Heart right ventricle (tissue), 16 donors: ENCODE measurements at regions not wholly inside any gene's neighbourhood (a gene's known extent, or its start where the extent isn't known, plus 50 kb on each side); places are given as distances from the start of the nearest gene placed in this dataset.

Experiments
- ATAC-seq, 8 donors: fragments of 200-7000 bp; cut with Tn5 transposase; one replicate each; pipeline ENCODE4 v1.9.1; 2020; ENCODE audit warnings: mild to moderate bottlenecking in 8 of 8, moderate library complexity in 8 of 8, moderate number of reproducible peaks in 1 of 8
- DNase-seq, 2 donors: peaks; one replicate each; pipeline ENCODE4 v3.0.0-alpha.2; 2020
- H3K27ac ChIP-seq, 10 donors: fragments of 200-600 bp; sonication (generic) in 2 of 10; one replicate each; pipeline versions ENCODE4 v1.5.0 to v1.8.0; 2020 to 2022; ENCODE audit warnings: mild to moderate bottlenecking in 3 of 10
- H3K27me3 ChIP-seq, 7 donors: fragments of 200-600 bp; one replicate each; pipeline ENCODE4 v1.8.0; 2021 to 2022; ENCODE audit warnings: mild to moderate bottlenecking in 2 of 7
- H3K36me3 ChIP-seq, 9 donors: fragments of 200-600 bp; sonication (generic) in 1 of 9; one replicate each; pipeline versions ENCODE4 v1.5.0 to v1.8.0; 2020 to 2022; ENCODE audit warnings: mild to moderate bottlenecking in 2 of 9
- H3K4me1 ChIP-seq, 9 donors: fragments of 200-600 bp; sonication (generic) in 1 of 9; one replicate each; pipeline versions ENCODE4 v1.5.0 to v1.8.0; 2020 to 2022; ENCODE audit warnings: mild to moderate bottlenecking in 4 of 9
- H3K4me3 ChIP-seq, 10 donors: fragments of 200-600 bp; sonication (generic) in 2 of 10; one replicate each; pipeline versions ENCODE4 v1.5.0 to v1.8.0; 2020 to 2022; ENCODE audit warnings: mild to moderate bottlenecking in 7 of 10, moderate library complexity in 2 of 10
- H3K9me3 ChIP-seq, 11 donors: fragments of 200-600 bp in 10 of 11; sonication (generic) in 2 of 11; one replicate each; pipeline versions ENCODE4 v1.5.0 to v1.8.0; 2013 to 2022; ENCODE audit warnings: mild to moderate bottlenecking in 2 of 11, control low read depth in 1 of 11, moderate library complexity in 1 of 11
- CTCF ChIP-seq, 9 donors: fragments of 200-600 bp; sonication (generic) in 2 of 9; IDR thresholded peaks; one replicate each; pipeline versions ENCODE4 v1.5.0 to v1.8.0; 2021 to 2022; ENCODE audit warnings: antibody characterized with exemption in 9 of 9, mild to moderate bottlenecking in 5 of 9, moderate library complexity in 1 of 9
- WGBS, 2 donors: extraction: QIAGEN DNeasy Blood & Tissue Kit; methylation state at CpG; one replicate each; pipeline ENCODE4 v1.1.7; 2013; ENCODE audit warnings: inconsistent platforms in 1 of 2; 5-methylcytosine and 5-hydroxymethylcytosine counted together
- intact Hi-C, 10 donors: fragments of 100-400 bp; cut with DNase I; formaldehyde crosslinking; loops; one replicate each; pipeline versions ENCODE4 v1.11.1 to v1.14.2; 2022
- donor health status: Arrhythmogenic right ventricular cardiomyopathy.
- donor health status: ischemic (EF 13 %, LVEDD 7.1; RV severe dilation, severe dysfunction).
- donor health status: healthy with polysubstance abuse.
- donor health status: DM: no; HTN: yes; CAD: no.
- donor health status: DM: no; HTN: no; CAD: no.
- donor health status: ischemic (EF 25% LVEDD 6.9; RV normal size, moderate dysfunction).
- donor health status: ischemic (EF 25% LVEDD 5.7; RV mildly dilated, moderate dysfunction).
- donor health status: healthy.
- donor health status: DM: yes; HTN: yes; CAD: no.
- donor health status: Ischemic cardiomyopathy.
- donor health status: ischemic (EF 35%, LVEDD 5.7; RV mildly dilated, moderate dysfunction).
- donor health status: nonischemic (EF 11% LVEDD 7.7; RV severe dilation, severe dysfunction).
- donor health status: DM: yes; HTN: yes; CAD: no.
- donor health status: PGD.
- donor health status: ischemic (EF 29% LVEDD 5.4; RV normal size, mild dysfunction).
- donor health status: nonischemic (EF 23%, LVEDD 6.1; RV moderate dilation, normal function).

DNA sequence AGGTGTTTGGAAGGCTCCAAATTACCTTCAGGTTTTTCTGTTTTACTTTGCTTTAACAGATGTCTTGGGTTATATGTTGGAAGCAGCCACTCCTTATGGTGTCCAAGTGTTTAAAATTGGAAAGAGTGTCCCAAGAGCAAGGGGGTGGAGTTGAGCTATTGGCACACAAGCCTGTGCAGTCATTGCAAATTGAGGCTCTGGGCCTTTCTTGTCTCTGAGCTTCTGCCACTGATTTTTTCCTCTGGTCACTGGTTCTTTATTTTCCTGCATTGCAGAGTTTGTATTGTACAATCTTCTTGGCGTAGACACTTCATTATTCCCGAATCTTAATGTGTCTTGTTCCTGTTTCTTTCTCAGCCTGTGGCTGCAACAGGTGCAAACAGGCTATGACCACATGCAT is 598.8 kb downstream of the RNF144B start:
- no peaks in the 10 kb centered on the region for H3K36me3 ChIP-seq
- H3K27ac ChIP-seq = no peak overlapping the region
- no peaks in the 10 kb centered on the region for H3K9me3 ChIP-seq
- peaks cover 0 to 9% (median 0%) of the 10 kb centered on the region in 9 donors for H3K4me1 ChIP-seq
- no peak for TF ChIP-seq CTCF (IDR thresholded peaks at IDR 0.05)
- WGBS, 2 donors = 57 to 74% methylated on average over 2 of the region's 2 CpGs
- intact Hi-C loops = no loop called here
- H3K27me3 ChIP-seq = no peaks in the 10 kb centered on the region
- H3K4me3 ChIP-seq = no peak overlapping the region
- ATAC-seq = no peak
- no peak for DNase-seq

- Histone ChIP-seq H3K9me3 (no peaks in the 10 kb centered on the region), H3K4me3 (no peak overlapping the region), H3K27me3 (no peaks in the 10 kb centered on the region), H3K4me1 (peaks cover 0 to 9% (median 0%) of the 10 kb centered on the region in 9 donors), H3K36me3 (no peaks in the 10 kb centered on the region), H3K27ac (no peak overlapping the region)
- intact Hi-C loops = no loop called here
- no peak for TF ChIP-seq CTCF (IDR thresholded peaks at IDR 0.05)
- WGBS, 2 donors = 67 to 78% methylated on average over 3 of the region's 3 CpGs
- DNase-seq (no peak), ATAC-seq (no peak)
These were observed 601.5 kb downstream of the RNF144B start for GRCh38 chr6:18988636-18989035.

GRCh38 chr6:18990059-18990978 is 603.2 kb downstream of the RNF144B start:
- peaks cover 0 to 2% (median 0%) of the 10 kb centered on the region in 11 donors for H3K9me3 ChIP-seq
- no peaks in the 10 kb centered on the region for H3K36me3 ChIP-seq
- peaks cover 0 to 9% (median 0%) of the 10 kb centered on the region in 9 donors for H3K4me1 ChIP-seq
- 31 to 36% methylated on average over 24 of the region's 24 CpGs for WGBS, 2 donors
- peak; percentile 60 to 72 for DNase-seq
- H3K27ac ChIP-seq = no peak overlapping the region
- H3K27me3 ChIP-seq = no peaks in the 10 kb centered on the region
- peak in 5 of 8 donors; percentile 43 to 65 (median 50) for ATAC-seq
- TF ChIP-seq CTCF (IDR thresholded peaks at IDR 0.05) = peak; percentile 26 to 76 (median 66)
- intact Hi-C loops = loop anchor here in 3 of 10 donors (10.0 kb wide), 3 partner anchors 854 to 1064 kb away; no protein-coding TSS in a partner anchor
- peak overlapping the region in 3 of 10 donors; percentile 17 to 25 (median 17) for H3K4me3 ChIP-seq

DNA sequence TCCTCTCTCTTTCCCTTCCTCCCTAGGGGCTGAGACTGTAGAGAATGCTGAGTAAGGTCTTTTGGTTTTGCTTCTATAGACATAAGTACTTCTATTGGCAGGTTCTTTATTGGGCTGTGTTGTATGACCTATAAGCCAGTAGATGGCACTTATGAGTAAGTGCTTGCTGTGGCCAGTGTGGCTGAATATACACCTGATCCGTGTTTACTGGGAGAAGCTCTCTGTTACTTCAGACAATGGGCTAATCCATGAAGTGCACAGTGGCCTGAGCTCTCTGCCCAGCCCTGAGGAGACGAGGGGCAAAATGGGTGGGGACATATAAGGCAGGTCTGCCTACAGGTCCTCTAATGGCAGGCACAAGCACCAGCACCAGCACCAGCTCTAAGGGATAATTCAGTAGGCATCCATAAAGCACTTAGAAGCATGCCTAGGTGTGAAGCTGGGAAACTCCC is 610.3 kb downstream of the RNF144B start:
- peak in 8 of 9 donors; percentile 22 to 60 (median 50) for TF ChIP-seq CTCF (IDR thresholded peaks at IDR 0.05)
- Histone ChIP-seq H3K4me3 (no peak overlapping the region), H3K27me3 (no peaks in the 10 kb centered on the region), H3K36me3 (no peaks in the 10 kb centered on the region), H3K4me1 (no peaks in the 10 kb centered on the region), H3K27ac (no peak overlapping the region), H3K9me3 (peaks cover 0 to 19% (median 0%) of the 10 kb centered on the region in 11 donors)
- ATAC-seq (peak in 3 of 8 donors; percentile 41 to 73 (median 61)), DNase-seq (no peak)
- intact Hi-C loops = loop anchor here in 3 of 10 donors (10.0 kb wide), 3 partner anchors 847 to 1057 kb away; no protein-coding TSS in a partner anchor
- 32 to 40% methylated on average over 2 of the region's 2 CpGs for WGBS, 2 donors
